DMS 273 (cell line): ENCODE measurements at regions not wholly inside any gene's neighbourhood (a gene's known extent, or its start where the extent isn't known, plus 50 kb on each side); places are given as distances from the start of the nearest gene placed in this dataset.

Experiments used
- DNase-seq: peaks from one replicate; lab custom pipeline; 2025; ENCODE audit not compliant: unreplicated experiment; lab: John Stamatoyannopoulos, UW

- DNase-seq = no peak
Measured at GRCh38 chr3:45277636-45278035, 51.5 kb upstream of the TMEM158 start.

- DNase-seq = no peak
Measured at GRCh38 chr3:45280232-45280631, 54.1 kb upstream of the TMEM158 start.

- DNase-seq = no peak
Measured at GRCh38 chr3:45280971-45281370, 54.9 kb upstream of the TMEM158 start.

GRCh38 chr3:45283471-45283870 is 57.4 kb upstream of the TMEM158 start:
- DNase-seq = no peak

- DNase-seq = no peak
Measured at GRCh38 chr3:45297331-45297730, 71.2 kb upstream of the TMEM158 start.

- DNase-seq = no peak
Measured at GRCh38 chr3:45302470-45302869, 76.4 kb upstream of the TMEM158 start.

GRCh38 chr3:45306406-45307008 is 80.4 kb upstream of the TMEM158 start:
- no peak for DNase-seq

- no peak for DNase-seq
Measured at GRCh38 chr3:45309876-45310275, 78.5 kb upstream of the LARS2 start.

- DNase-seq = no peak
Measured at GRCh38 chr3:45311327-45311726, 77.0 kb upstream of the LARS2 start.

GRCh38 chr3:45311953-45312801 is 76.2 kb upstream of the LARS2 start:
- DNase-seq = no peak

- no peak for DNase-seq
Measured at GRCh38 chr3:45312836-45313493, 75.4 kb upstream of the LARS2 start.

GRCh38 chr3:45313743-45314403 is 74.5 kb upstream of the LARS2 start:
- no peak for DNase-seq

- DNase-seq = peak; percentile 14
Measured at GRCh38 chr3:45317710-45318109, 70.7 kb upstream of the LARS2 start.

- no peak for DNase-seq
Measured at GRCh38 chr3:45318689-45319088, 69.7 kb upstream of the LARS2 start.

GRCh38 chr3:45319231-45319995 is 69.0 kb upstream of the LARS2 start:
- no peak for DNase-seq

- DNase-seq = peak; percentile 19
Measured at GRCh38 chr3:45319996-45320305, 68.4 kb upstream of the LARS2 start.

- no peak for DNase-seq
Measured at GRCh38 chr3:45320986-45321385, 67.4 kb upstream of the LARS2 start.

GRCh38 chr3:45321607-45322391 is 66.6 kb upstream of the LARS2 start:
- DNase-seq = peak; percentile 1

GRCh38 chr3:45322616-45323015 is 65.8 kb upstream of the LARS2 start:
- no peak for DNase-seq

- DNase-seq = no peak
Measured at GRCh38 chr3:45325676-45326075, 62.7 kb upstream of the LARS2 start.
